ENCODE measurements at regions not wholly inside any gene's neighbourhood (a gene's known extent, or its start where the extent isn't known, plus 50 kb on each side); places are given as distances from the start of the nearest gene placed in this dataset.

- no peak for TF ChIP-seq CTCF (IDR thresholded peaks at IDR 0.05)
- no peak for TF ChIP-seq ZFX (IDR thresholded peaks at IDR 0.05; ENCODE audit: borderline replicate concordance)
Measured at GRCh38 chr7:20063644-20064043, 153.5 kb downstream of the MACC1 start.

Measured in 22Rv1 (cell line).